HCT116 (cell line): ENCODE measurements at regions not wholly inside any gene's neighbourhood (a gene's known extent, or its start where the extent isn't known, plus 50 kb on each side); places are given as distances from the start of the nearest gene placed in this dataset.

Experiments
- CBX3 ChIP-seq: IDR thresholded peaks from 2 replicates; pipeline ENCODE4 v1.6.1; 2012; ENCODE audit warnings: low read depth
- CEBPB ChIP-seq: IDR thresholded peaks from 2 replicates; pipeline ENCODE4 v1.6.1; 2012; ENCODE audit warnings: low read depth
- CTCF ChIP-seq, 3 experiments: fragments of 200-600 bp in 1 of 3; sonication (generic) in 1 of 3; IDR thresholded peaks in 2 of 3; conservative IDR thresholded peaks in 1 of 3; 2 replicates each; pipeline ENCODE4 v1.5.1; 2012 to 2017; ENCODE audit warnings: low read depth in 2 of 3, low read length in 2 of 3, antibody characterized with exemption in 1 of 3, borderline replicate concordance in 1 of 3, control low read depth in 1 of 3, mild to moderate bottlenecking in 1 of 3, mixed read lengths in 1 of 3, mixed run types in 1 of 3, moderate library complexity in 1 of 3; ENCODE audit not compliant: insufficient read depth in 1 of 3
- EGR1 ChIP-seq: IDR thresholded peaks from 2 replicates; pipeline ENCODE4 v1.6.1; 2012; ENCODE audit warnings: low read depth
- EZH2 ChIP-seq: fragments of 200-600 bp; sonication (generic); IDR thresholded peaks from 2 replicates; pipeline ENCODE4 v1.6.1; 2017; ENCODE audit warnings: antibody characterized with exemption, mixed run types
- MAX ChIP-seq: IDR thresholded peaks from 2 replicates; pipeline ENCODE4 v1.6.1; 2012
- POLR2A ChIP-seq: IDR thresholded peaks from 2 replicates; pipeline ENCODE4 v1.7.0; 2011; ENCODE audit warnings: borderline replicate concordance; ENCODE audit not compliant: insufficient read depth, insufficient read length; ENCODE audit errors: extremely low read depth
- POLR2AphosphoS5 ChIP-seq: IDR thresholded peaks from 2 replicates; pipeline ENCODE4 v1.6.1; 2011; ENCODE audit warnings: mild to moderate bottlenecking, low read depth, low read length, moderate library complexity
- REST ChIP-seq: IDR thresholded peaks from 2 replicates; pipeline ENCODE4 v1.6.1; 2012; ENCODE audit warnings: low read depth
- YY1 ChIP-seq: IDR thresholded peaks from 2 replicates; pipeline ENCODE4 v1.6.1; 2011; ENCODE audit warnings: low read length, low read depth, moderate library complexity, mild to moderate bottlenecking; ENCODE audit not compliant: insufficient replicate concordance; ENCODE audit errors: extremely low read depth
- ZFX ChIP-seq: fragments of 450-650 bp; IDR thresholded peaks from 2 replicates; pipeline ENCODE4 v1.6.1; 2017
- ZNF274 ChIP-seq: fragments of 200-500 bp; sonication (Bioruptor generic); IDR thresholded peaks from 2 replicates; pipeline ENCODE4 v1.6.1; 2014; ENCODE audit warnings: mild to moderate bottlenecking, low read depth, low read length, inconsistent platforms

GRCh38 chr5:135110785-135111596, 77.0 kb upstream of the PITX1 start:
- no peak for TF ChIP-seq CEBPB
- TF ChIP-seq YY1, result no peak
- no peak for TF ChIP-seq CTCF (IDR thresholded peaks at IDR 0.05 in 2 of 3, conservative IDR thresholded peaks at IDR 0.05 in 1 of 3; ENCODE audit: borderline replicate concordance in 1 of 3, insufficient read depth in 1 of 3, low read depth in 2 of 3, low read length in 2 of 3)
- no peak for TF ChIP-seq EGR1
- TF ChIP-seq ZNF274, result no peak
- TF ChIP-seq CBX3, result no peak
- TF ChIP-seq POLR2A, result no peak
- TF ChIP-seq ZFX, result no peak
- TF ChIP-seq EZH2, result no peak
- no peak for TF ChIP-seq POLR2AphosphoS5
- 0 out of 2 replicates have a peak, but pooled peaks have one; percentile 34 for TF ChIP-seq MAX
- TF ChIP-seq REST, result no peak
